ENCODE measurements at regions not wholly inside any gene's neighbourhood (a gene's known extent, or its start where the extent isn't known, plus 50 kb on each side); places are given as distances from the start of the nearest gene placed in this dataset.

- TF ChIP-seq NFE2L1 (CRISPR knock-in tag; IDR thresholded peaks at IDR 0.05) (no peak), ZNF232 (CRISPR knock-in tag; IDR thresholded peaks at IDR 0.05) (no peak), RELA (CRISPR knock-in tag; IDR thresholded peaks at IDR 0.05; ENCODE audit: borderline replicate concordance) (no peak), MXD4 (CRISPR knock-in tag; IDR thresholded peaks at IDR 0.05; ENCODE audit: borderline replicate concordance) (no peak), ZNF317 (CRISPR knock-in tag; IDR thresholded peaks at IDR 0.05; ENCODE audit: borderline replicate concordance, low read depth) (no peak), TEAD4 (CRISPR knock-in tag; IDR thresholded peaks at IDR 0.05) (no peak), IRF1 (CRISPR knock-in tag; IDR thresholded peaks at IDR 0.05) (no peak), GTF2I (CRISPR knock-in tag; conservative IDR thresholded peaks at IDR 0.05) (no peak), HMGA2 (CRISPR knock-in tag; IDR thresholded peaks at IDR 0.05) (no peak), NFYB (CRISPR knock-in tag; conservative IDR thresholded peaks at IDR 0.05; ENCODE audit: low read depth) (no peak), NR3C1 (CRISPR knock-in tag; conservative IDR thresholded peaks at IDR 0.05; ENCODE audit: low read depth) (no peak), OVOL2 (CRISPR knock-in tag; IDR thresholded peaks at IDR 0.05; ENCODE audit: borderline replicate concordance) (no peak)
- TF ChIP-seq, protein P1, sequence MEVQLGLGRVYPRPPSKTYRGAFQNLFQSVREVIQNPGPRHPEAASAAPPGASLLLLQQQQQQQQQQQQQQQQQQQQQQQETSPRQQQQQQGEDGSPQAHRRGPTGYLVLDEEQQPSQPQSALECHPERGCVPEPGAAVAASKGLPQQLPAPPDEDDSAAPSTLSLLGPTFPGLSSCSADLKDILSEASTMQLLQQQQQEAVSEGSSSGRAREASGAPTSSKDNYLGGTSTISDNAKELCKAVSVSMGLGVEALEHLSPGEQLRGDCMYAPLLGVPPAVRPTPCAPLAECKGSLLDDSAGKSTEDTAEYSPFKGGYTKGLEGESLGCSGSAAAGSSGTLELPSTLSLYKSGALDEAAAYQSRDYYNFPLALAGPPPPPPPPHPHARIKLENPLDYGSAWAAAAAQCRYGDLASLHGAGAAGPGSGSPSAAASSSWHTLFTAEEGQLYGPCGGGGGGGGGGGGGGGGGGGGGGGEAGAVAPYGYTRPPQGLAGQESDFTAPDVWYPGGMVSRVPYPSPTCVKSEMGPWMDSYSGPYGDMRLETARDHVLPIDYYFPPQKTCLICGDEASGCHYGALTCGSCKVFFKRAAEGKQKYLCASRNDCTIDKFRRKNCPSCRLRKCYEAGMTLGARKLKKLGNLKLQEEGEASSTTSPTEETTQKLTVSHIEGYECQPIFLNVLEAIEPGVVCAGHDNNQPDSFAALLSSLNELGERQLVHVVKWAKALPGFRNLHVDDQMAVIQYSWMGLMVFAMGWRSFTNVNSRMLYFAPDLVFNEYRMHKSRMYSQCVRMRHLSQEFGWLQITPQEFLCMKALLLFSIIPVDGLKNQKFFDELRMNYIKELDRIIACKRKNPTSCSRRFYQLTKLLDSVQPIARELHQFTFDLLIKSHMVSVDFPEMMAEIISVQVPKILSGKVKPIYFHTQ (CRISPR knock-in tag; IDR thresholded peaks at IDR 0.05): no peak
- TF ChIP-seq, protein P2, sequence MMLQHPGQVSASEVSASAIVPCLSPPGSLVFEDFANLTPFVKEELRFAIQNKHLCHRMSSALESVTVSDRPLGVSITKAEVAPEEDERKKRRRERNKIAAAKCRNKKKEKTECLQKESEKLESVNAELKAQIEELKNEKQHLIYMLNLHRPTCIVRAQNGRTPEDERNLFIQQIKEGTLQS (CRISPR knock-in tag; conservative IDR thresholded peaks at IDR 0.05): no peak
- TF ChIP-seq, protein P3, sequence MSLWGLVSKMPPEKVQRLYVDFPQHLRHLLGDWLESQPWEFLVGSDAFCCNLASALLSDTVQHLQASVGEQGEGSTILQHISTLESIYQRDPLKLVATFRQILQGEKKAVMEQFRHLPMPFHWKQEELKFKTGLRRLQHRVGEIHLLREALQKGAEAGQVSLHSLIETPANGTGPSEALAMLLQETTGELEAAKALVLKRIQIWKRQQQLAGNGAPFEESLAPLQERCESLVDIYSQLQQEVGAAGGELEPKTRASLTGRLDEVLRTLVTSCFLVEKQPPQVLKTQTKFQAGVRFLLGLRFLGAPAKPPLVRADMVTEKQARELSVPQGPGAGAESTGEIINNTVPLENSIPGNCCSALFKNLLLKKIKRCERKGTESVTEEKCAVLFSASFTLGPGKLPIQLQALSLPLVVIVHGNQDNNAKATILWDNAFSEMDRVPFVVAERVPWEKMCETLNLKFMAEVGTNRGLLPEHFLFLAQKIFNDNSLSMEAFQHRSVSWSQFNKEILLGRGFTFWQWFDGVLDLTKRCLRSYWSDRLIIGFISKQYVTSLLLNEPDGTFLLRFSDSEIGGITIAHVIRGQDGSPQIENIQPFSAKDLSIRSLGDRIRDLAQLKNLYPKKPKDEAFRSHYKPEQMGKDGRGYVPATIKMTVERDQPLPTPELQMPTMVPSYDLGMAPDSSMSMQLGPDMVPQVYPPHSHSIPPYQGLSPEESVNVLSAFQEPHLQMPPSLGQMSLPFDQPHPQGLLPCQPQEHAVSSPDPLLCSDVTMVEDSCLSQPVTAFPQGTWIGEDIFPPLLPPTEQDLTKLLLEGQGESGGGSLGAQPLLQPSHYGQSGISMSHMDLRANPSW (CRISPR knock-in tag; conservative IDR thresholded peaks at IDR 0.05; ENCODE audit: low read depth): no peak
- TF ChIP-seq, protein P4, sequence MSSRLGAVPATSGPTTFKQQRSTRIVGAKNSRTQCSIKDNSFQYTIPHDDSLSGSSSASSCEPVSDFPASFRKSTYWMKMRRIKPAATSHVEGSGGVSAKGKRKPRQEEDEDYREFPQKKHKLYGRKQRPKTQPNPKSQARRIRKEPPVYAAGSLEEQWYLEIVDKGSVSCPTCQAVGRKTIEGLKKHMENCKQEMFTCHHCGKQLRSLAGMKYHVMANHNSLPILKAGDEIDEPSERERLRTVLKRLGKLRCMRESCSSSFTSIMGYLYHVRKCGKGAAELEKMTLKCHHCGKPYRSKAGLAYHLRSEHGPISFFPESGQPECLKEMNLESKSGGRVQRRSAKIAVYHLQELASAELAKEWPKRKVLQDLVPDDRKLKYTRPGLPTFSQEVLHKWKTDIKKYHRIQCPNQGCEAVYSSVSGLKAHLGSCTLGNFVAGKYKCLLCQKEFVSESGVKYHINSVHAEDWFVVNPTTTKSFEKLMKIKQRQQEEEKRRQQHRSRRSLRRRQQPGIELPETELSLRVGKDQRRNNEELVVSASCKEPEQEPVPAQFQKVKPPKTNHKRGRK (CRISPR knock-in tag; IDR thresholded peaks at IDR 0.05; ENCODE audit: borderline replicate concordance): no peak
- TF ChIP-seq, protein P5, sequence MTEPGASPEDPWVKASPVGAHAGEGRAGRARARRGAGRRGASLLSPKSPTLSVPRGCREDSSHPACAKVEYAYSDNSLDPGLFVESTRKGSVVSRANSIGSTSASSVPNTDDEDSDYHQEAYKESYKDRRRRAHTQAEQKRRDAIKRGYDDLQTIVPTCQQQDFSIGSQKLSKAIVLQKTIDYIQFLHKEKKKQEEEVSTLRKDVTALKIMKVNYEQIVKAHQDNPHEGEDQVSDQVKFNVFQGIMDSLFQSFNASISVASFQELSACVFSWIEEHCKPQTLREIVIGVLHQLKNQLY (CRISPR knock-in tag; IDR thresholded peaks at IDR 0.05): no peak
- ATAC-seq (no peak), DNase-seq (ENCODE audit: low spot score) (no peak)
- ChIA-PET POLR2A (no interaction called here), CTCF (no interaction called here)
- Mint-ChIP-seq H3K4me1 (peaks cover 6% of the 10 kb centered on the region; the same call in 1 of the 2 replicates), H3K36me3 (no peaks in the 10 kb centered on the region), H3K9me3 (peaks cover 3% of the 10 kb centered on the region), H3K27ac (no peak overlapping the region), H3K4me3 (no peak overlapping the region), H3K27me3 (ENCODE audit: low read depth) (no peaks in the 10 kb centered on the region)
These were observed 333.8 kb upstream of the CHORDC1 start for GRCh38 chr11:90556606-90557005.

DNA sequence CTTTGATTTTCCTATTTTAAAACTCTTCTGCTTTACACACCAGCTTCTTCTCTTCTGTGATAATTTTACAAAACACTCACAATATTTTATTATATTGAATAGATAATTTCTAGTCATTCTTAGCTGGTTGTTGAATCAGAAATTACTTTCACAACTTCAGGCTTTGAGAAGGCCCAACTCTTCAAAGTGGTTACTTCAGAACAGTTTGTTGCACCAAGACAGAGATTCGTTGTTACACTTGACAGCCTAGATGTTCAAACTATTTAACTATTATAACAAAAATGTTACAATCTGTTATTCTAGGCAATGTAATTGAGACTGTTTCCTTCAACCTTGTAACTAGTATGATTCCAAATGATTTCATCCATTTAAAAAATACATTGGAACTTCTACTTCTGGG, 333.2 kb upstream of the CHORDC1 start:
- Mint-ChIP-seq H3K36me3 (no peaks in the 10 kb centered on the region), H3K4me1 (peaks cover 6% of the 10 kb centered on the region; the same call in 1 of the 2 replicates), H3K27ac (no peak overlapping the region), H3K27me3 (ENCODE audit: low read depth) (no peaks in the 10 kb centered on the region), H3K9me3 (peaks cover 3% of the 10 kb centered on the region), H3K4me3 (no peak overlapping the region)
- ChIA-PET CTCF (no interaction called here), POLR2A (no interaction called here)
- TF ChIP-seq ZNF263 (CRISPR knock-in tag; IDR thresholded peaks at IDR 0.05; ENCODE audit: low read depth) (no peak), TCF7 (CRISPR knock-in tag; IDR thresholded peaks at IDR 0.05; ENCODE audit: low read depth) (no peak), ARID4B (CRISPR knock-in tag; IDR thresholded peaks at IDR 0.05; ENCODE audit: borderline replicate concordance) (no peak), IRF1 (CRISPR knock-in tag; IDR thresholded peaks at IDR 0.05) (no peak), RORB (CRISPR knock-in tag; IDR thresholded peaks at IDR 0.05) (no peak)
- DNase-seq (ENCODE audit: low spot score) (no peak), ATAC-seq (no peak)
